Upper lobe of left lung (tissue), 4 donors: ENCODE measurements at regions not wholly inside any gene's neighbourhood (a gene's known extent, or its start where the extent isn't known, plus 50 kb on each side); places are given as distances from the start of the nearest gene placed in this dataset.

Experiments used
- POLR2A ChIP-seq, 4 donors: fragments of 450-650 bp; IDR thresholded peaks; one replicate each; pipeline ENCODE4 v1.5.1; 2016 to 2017; ENCODE audit warnings: antibody characterized with exemption in 4 of 4, mild to moderate bottlenecking in 2 of 4
- TF ChIP-seq, protein P1 (sequence below), 6 experiments: fragments of 450-650 bp in 4 of 6; fragments of 200-600 bp in 2 of 6; sonication (generic) in 2 of 6; IDR thresholded peaks; one replicate each; pipeline ENCODE4 v1.5.1; 2016 to 2019; ENCODE audit warnings: antibody characterized with exemption in 6 of 6

- TF ChIP-seq, protein P1, sequence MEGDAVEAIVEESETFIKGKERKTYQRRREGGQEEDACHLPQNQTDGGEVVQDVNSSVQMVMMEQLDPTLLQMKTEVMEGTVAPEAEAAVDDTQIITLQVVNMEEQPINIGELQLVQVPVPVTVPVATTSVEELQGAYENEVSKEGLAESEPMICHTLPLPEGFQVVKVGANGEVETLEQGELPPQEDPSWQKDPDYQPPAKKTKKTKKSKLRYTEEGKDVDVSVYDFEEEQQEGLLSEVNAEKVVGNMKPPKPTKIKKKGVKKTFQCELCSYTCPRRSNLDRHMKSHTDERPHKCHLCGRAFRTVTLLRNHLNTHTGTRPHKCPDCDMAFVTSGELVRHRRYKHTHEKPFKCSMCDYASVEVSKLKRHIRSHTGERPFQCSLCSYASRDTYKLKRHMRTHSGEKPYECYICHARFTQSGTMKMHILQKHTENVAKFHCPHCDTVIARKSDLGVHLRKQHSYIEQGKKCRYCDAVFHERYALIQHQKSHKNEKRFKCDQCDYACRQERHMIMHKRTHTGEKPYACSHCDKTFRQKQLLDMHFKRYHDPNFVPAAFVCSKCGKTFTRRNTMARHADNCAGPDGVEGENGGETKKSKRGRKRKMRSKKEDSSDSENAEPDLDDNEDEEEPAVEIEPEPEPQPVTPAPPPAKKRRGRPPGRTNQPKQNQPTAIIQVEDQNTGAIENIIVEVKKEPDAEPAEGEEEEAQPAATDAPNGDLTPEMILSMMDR (IDR thresholded peaks at IDR 0.05) = no peak
- TF ChIP-seq POLR2A (IDR thresholded peaks at IDR 0.05) = no peak
These were observed 189.6 kb downstream of the GPAT3 start for GRCh38 chr4:83725336-83726085.
